ENCODE measurements at regions not wholly inside any gene's neighbourhood (a gene's known extent, or its start where the extent isn't known, plus 50 kb on each side); places are given as distances from the start of the nearest gene placed in this dataset.

- Histone ChIP-seq H3K9ac (no peak overlapping the region), H2AFZ (no peak overlapping the region), H3K27ac (no peak overlapping the region), H3K27me3 (ENCODE audit: control insufficient read depth, insufficient read depth, low read length) (no peaks in the 10 kb centered on the region), H3K36me3 (ENCODE audit: control insufficient read depth, insufficient read depth, low read length) (no peaks in the 10 kb centered on the region), H3K4me2 (ENCODE audit: low read length) (no peak overlapping the region), H3K9me3 (ENCODE audit: control insufficient read depth, low read length) (no peaks in the 10 kb centered on the region), H3K4me3 (ENCODE audit: low read depth, low read length) (no peak overlapping the region), H3K4me1 (no peaks in the 10 kb centered on the region), H3K79me2 (no peaks in the 10 kb centered on the region)
- no peak for TF ChIP-seq CTCF (IDR thresholded peaks at IDR 0.05)
These were observed 230.8 kb upstream of the GPR149 start for GRCh38 chr3:154660811-154661210.

GRCh38 chr3:154658000-154658399 lies 228.0 kb upstream of the GPR149 start:
- H3K36me3 ChIP-seq (ENCODE audit: control insufficient read depth, insufficient read depth, low read length) = no peaks in the 10 kb centered on the region
- no peaks in the 10 kb centered on the region for H3K4me1 ChIP-seq
- TF ChIP-seq CTCF (IDR thresholded peaks at IDR 0.05) = no peak
- no peak overlapping the region for H3K4me3 ChIP-seq (ENCODE audit: low read depth, low read length)
- no peaks in the 10 kb centered on the region for H3K9me3 ChIP-seq (ENCODE audit: control insufficient read depth, low read length)
- no peak overlapping the region for H2AFZ ChIP-seq
- H3K4me2 ChIP-seq (ENCODE audit: low read length) = no peak overlapping the region
- H3K79me2 ChIP-seq = no peaks in the 10 kb centered on the region
- no peak overlapping the region for H3K27ac ChIP-seq
- H3K9ac ChIP-seq = no peak overlapping the region
- no peaks in the 10 kb centered on the region for H3K27me3 ChIP-seq (ENCODE audit: control insufficient read depth, insufficient read depth, low read length)

DNA sequence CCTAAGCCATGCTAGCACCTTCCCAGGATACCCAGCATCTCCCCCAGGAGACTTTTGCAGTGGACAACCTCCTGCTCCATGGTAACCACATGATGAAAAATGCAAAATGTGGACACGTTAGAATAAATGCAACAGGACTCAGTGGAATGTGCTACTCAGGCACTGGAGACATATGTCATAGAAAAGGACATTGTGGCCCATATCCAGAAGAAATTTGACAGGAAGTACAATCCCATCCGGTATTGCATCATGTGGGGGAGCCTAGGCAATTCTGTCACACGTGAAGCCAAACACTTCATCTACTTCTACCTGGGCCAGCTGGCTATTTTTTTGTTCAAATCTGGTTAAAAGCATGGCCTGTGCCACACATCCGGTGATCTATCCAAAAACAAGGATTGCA lies 227.2 kb upstream of the GPR149 start:
- TF ChIP-seq CTCF (IDR thresholded peaks at IDR 0.05) = no peak
- Histone ChIP-seq H3K9me3 (ENCODE audit: control insufficient read depth, low read length) (no peaks in the 10 kb centered on the region), H2AFZ (no peak overlapping the region), H3K27ac (no peak overlapping the region), H3K4me1 (no peaks in the 10 kb centered on the region), H3K4me3 (ENCODE audit: low read depth, low read length) (no peak overlapping the region), H3K27me3 (ENCODE audit: control insufficient read depth, insufficient read depth, low read length) (no peaks in the 10 kb centered on the region), H3K36me3 (ENCODE audit: control insufficient read depth, insufficient read depth, low read length) (no peaks in the 10 kb centered on the region), H3K79me2 (no peaks in the 10 kb centered on the region), H3K9ac (no peak overlapping the region), H3K4me2 (ENCODE audit: low read length) (no peak overlapping the region)

DNA sequence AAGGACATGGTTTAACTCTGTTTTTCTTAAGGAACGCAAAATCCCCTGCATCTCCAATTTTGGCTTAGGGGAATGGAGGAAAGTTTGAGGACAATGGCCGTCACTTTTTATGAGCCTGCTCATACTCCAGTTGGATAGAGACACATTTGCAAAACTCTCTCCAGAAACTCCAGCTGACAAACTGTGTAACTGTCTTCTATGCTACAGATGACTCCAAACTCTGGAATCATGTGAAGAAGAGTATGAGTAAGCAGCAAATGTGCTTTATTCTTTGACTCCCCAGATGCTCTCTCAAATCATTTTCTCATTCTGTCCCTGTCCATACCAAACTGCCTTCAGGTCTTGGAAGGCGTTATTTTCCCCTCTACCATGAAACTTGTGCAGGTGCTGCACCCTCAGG lies 226.5 kb upstream of the GPR149 start:
- H2AFZ ChIP-seq = no peak overlapping the region
- no peaks in the 10 kb centered on the region for H3K4me1 ChIP-seq
- H3K9ac ChIP-seq = no peak overlapping the region
- no peak overlapping the region for H3K27ac ChIP-seq
- no peaks in the 10 kb centered on the region for H3K79me2 ChIP-seq
- no peak for TF ChIP-seq CTCF (IDR thresholded peaks at IDR 0.05)
- no peaks in the 10 kb centered on the region for H3K9me3 ChIP-seq (ENCODE audit: control insufficient read depth, low read length)
- no peak overlapping the region for H3K4me3 ChIP-seq (ENCODE audit: low read depth, low read length)
- H3K4me2 ChIP-seq (ENCODE audit: low read length) = no peak overlapping the region
- no peaks in the 10 kb centered on the region for H3K36me3 ChIP-seq (ENCODE audit: control insufficient read depth, insufficient read depth, low read length)
- H3K27me3 ChIP-seq (ENCODE audit: control insufficient read depth, insufficient read depth, low read length) = no peaks in the 10 kb centered on the region

DNA sequence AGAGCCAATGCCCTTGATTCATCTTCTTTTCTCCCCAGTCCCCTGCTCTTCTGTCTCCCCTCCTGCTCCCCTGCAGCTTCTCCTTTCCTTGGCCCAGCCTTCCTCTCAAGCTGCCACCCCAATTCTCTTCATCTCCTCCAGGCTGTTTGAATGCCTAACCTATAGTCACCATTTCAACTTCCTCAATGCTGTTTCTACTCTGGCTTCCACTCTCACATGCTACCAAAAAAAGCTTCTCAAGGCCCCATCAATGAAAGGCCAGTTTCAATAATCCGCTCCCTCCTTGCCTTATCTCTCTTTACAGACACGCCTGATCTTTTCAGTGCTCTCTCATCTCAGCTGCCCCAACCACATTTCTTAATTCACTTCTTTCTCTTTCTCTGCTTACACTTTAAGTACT lies 212.2 kb upstream of the GPR149 start:
- Histone ChIP-seq H2AFZ (no peak overlapping the region), H3K36me3 (ENCODE audit: control insufficient read depth, insufficient read depth, low read length) (no peaks in the 10 kb centered on the region), H3K4me3 (ENCODE audit: low read depth, low read length) (no peak overlapping the region), H3K27me3 (ENCODE audit: control insufficient read depth, insufficient read depth, low read length) (no peaks in the 10 kb centered on the region), H3K9me3 (ENCODE audit: control insufficient read depth, low read length) (no peaks in the 10 kb centered on the region), H3K9ac (no peak overlapping the region), H3K4me2 (ENCODE audit: low read length) (no peak overlapping the region), H3K27ac (no peak overlapping the region), H3K79me2 (no peaks in the 10 kb centered on the region), H3K4me1 (no peaks in the 10 kb centered on the region)
- no peak for TF ChIP-seq CTCF (IDR thresholded peaks at IDR 0.05)

All from parathyroid adenoma (tissue), 2 donors.